Uterus (tissue), 2 donors: ENCODE measurements at regions not wholly inside any gene's neighbourhood (a gene's known extent, or its start where the extent isn't known, plus 50 kb on each side); places are given as distances from the start of the nearest gene placed in this dataset.

Experiments
- CTCF ChIP-seq, 4 experiments: fragments of 200-600 bp in 2 of 4; fragments of 450-650 bp in 2 of 4; sonication (generic) in 2 of 4; IDR thresholded peaks; one replicate each; pipeline ENCODE4 v1.5.1; 2016 to 2019; ENCODE audit warnings: antibody characterized with exemption in 4 of 4, mild to moderate bottlenecking in 2 of 4, moderate library complexity in 1 of 4
- POLR2A ChIP-seq, 2 donors: fragments of 450-650 bp; IDR thresholded peaks; one replicate each; pipeline ENCODE4 v1.6.1; 2016; ENCODE audit warnings: antibody characterized with exemption in 2 of 2, mild to moderate bottlenecking in 1 of 2, moderate library complexity in 1 of 2

DNA sequence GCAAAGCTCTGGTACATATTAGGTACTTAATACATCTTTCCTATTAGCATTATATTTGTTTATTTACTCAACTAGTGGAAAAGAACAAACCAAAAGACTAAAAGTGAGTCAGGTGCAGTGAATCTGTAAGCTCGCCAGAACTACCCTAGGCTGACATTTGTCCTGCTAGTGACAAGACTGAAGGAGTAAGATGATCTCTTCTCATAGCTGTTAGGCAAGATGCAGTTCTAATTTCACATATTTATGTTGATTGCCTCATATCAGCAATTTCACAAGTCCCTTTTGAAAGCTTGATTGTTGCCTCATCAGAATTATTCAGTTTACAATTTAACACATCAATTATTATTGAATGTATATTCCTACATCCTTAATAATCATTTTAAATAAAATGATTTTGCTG is 293.0 kb upstream of the NAV3 start:
- TF ChIP-seq POLR2A (IDR thresholded peaks at IDR 0.05) (no peak), CTCF (IDR thresholded peaks at IDR 0.05) (no peak)
